HCT116 (cell line): ENCODE measurements at regions not wholly inside any gene's neighbourhood (a gene's known extent, or its start where the extent isn't known, plus 50 kb on each side); places are given as distances from the start of the nearest gene placed in this dataset.

ENCODE experiments used
- ATAC-seq: fragments of 200-7000 bp; cut with Tn5 transposase; 2 replicates; pipeline ENCODE4 v1.9.1; 2020; ENCODE audit warnings: mild to moderate bottlenecking, moderate library complexity
- BruUV-seq: library from RNA; stranded (reverse); fragments of 400-500 nt; replicated peaks from 2 replicates; lab custom pipeline; 2021; lab: Mats Ljungman, UMichigan
- CTCF ChIA-PET: fragments of 300-600 bp; sonication (Branson Sonifier 250); formaldehyde crosslinking; loops from one replicate; lab custom pipeline; 2021; ENCODE audit warnings: antibody characterized with exemption; lab: Charles Lee
- POLR2A ChIA-PET: fragments of 300-600, 350-600 bp; sonication (Branson Sonifier 250); formaldehyde crosslinking; loops from one replicate; lab custom pipeline; 2021; ENCODE audit warnings: antibody characterized with exemption; lab: Charles Lee
- RAD21 ChIA-PET, 2 experiments: fragments of 300-600 bp; sonication (Branson Sonifier 250); formaldehyde crosslinking; loops; one replicate each; lab custom pipeline; 2023; ENCODE audit warnings: low total read pairs in 2 of 2; ENCODE audit not compliant: uncharacterized antibody in 2 of 2, unreplicated experiment in 2 of 2, low non-redundant PET in 1 of 2; lab: Charles Lee
- DNase-seq: peaks from one replicate; pipeline ENCODE4 v3.0.0-alpha.2; 2010; ENCODE audit warnings: low read depth, low spot score
- H2AFZ ChIP-seq: fragments of 200-600 bp; shearing (Covaris generic), sonication (generic); 2 replicates; pipeline ENCODE4 v1.6.1; 2017; ENCODE audit warnings: low read depth, mixed run types, mixed read lengths, antibody characterized with exemption, low read length; ENCODE audit not compliant: poor library complexity, severe bottlenecking
- H3K27ac ChIP-seq: 2 replicates; pipeline ENCODE4 v1.5.1; 2012; ENCODE audit warnings: low read depth, low read length
- H3K27me3 ChIP-seq: fragments of 200-600 bp; sonication (generic); 2 replicates; pipeline ENCODE4 v1.6.1; 2016; ENCODE audit warnings: mixed run types, low read length, mixed read lengths; ENCODE audit not compliant: insufficient read depth
- H3K36me3 ChIP-seq, 2 experiments: fragments of 200-500 bp in 1 of 2; fragments of 200-600 bp in 1 of 2; sonication (Bioruptor generic) in 1 of 2; sonication (generic) in 1 of 2; 2 replicates each; pipeline versions ENCODE4 v1.5.1 to v1.6.1; 2014 to 2016; ENCODE audit warnings: low read length in 2 of 2, inconsistent platforms in 1 of 2, mixed read lengths in 1 of 2, mixed run types in 1 of 2; ENCODE audit not compliant: insufficient read depth in 2 of 2, control insufficient read depth in 1 of 2
- H3K4me1 ChIP-seq, 2 experiments: fragments of 200-600 bp in 1 of 2; sonication (generic) in 1 of 2; 2 replicates each; pipeline versions ENCODE4 v1.5.1 to v1.6.1; 2012 to 2017; ENCODE audit warnings: low read length in 2 of 2, inconsistent platforms in 1 of 2, mild to moderate bottlenecking in 1 of 2, mixed read lengths in 1 of 2, mixed run types in 1 of 2, moderate library complexity in 1 of 2; ENCODE audit not compliant: insufficient read depth in 2 of 2, control insufficient read depth in 1 of 2
- H3K4me2 ChIP-seq: fragments of 200-600 bp; sonication (generic); 2 replicates; pipeline ENCODE4 v1.6.1; 2017; ENCODE audit warnings: mixed run types, low read length, mixed read lengths
- H3K4me3 ChIP-seq, 2 experiments: fragments of 200-600 bp in 1 of 2; sonication (generic) in 1 of 2; replicated peaks in 1 of 2; 2 replicates each; pipeline ENCODE4 v1.5.1; 2011 to 2016; ENCODE audit warnings: low read length in 2 of 2, control low read depth in 1 of 2, low read depth in 1 of 2, mild to moderate bottlenecking in 1 of 2, mixed read lengths in 1 of 2, mixed run types in 1 of 2
- H3K79me2 ChIP-seq: fragments of 200-600 bp; sonication (generic); 2 replicates; pipeline ENCODE4 v1.6.1; 2017; ENCODE audit warnings: mild to moderate bottlenecking, mixed run types, low read length, moderate library complexity, mixed read lengths; ENCODE audit not compliant: insufficient read depth
- H3K9ac ChIP-seq: fragments of 200-600 bp; sonication (generic); 2 replicates; pipeline ENCODE4 v1.6.1; 2016; ENCODE audit warnings: low read length, mixed read lengths
- H3K9me2 ChIP-seq: fragments of 200-600 bp; sonication (generic), shearing (Covaris generic); 2 replicates; pipeline ENCODE4 v1.6.1; 2017; ENCODE audit warnings: mixed run types, mild to moderate bottlenecking, moderate library complexity; ENCODE audit not compliant: insufficient read depth
- H3K9me3 ChIP-seq, 2 experiments: fragments of 200-500 bp in 1 of 2; fragments of 200-600 bp in 1 of 2; sonication (Bioruptor generic) in 1 of 2; sonication (generic) in 1 of 2; 2 replicates each; pipeline ENCODE4 v1.6.1; 2014 to 2017; ENCODE audit warnings: low read length in 2 of 2, mixed read lengths in 2 of 2, inconsistent platforms in 1 of 2, low read depth in 1 of 2, mild to moderate bottlenecking in 1 of 2, mixed run types in 1 of 2, moderate library complexity in 1 of 2; ENCODE audit not compliant: control insufficient read depth in 1 of 2, insufficient read depth in 1 of 2
- H4K20me1 ChIP-seq: fragments of 200-600 bp; sonication (generic), shearing (Covaris generic); 2 replicates; pipeline ENCODE4 v1.6.1; 2017; ENCODE audit warnings: mixed run types, mild to moderate bottlenecking, moderate library complexity; ENCODE audit not compliant: insufficient read depth
- ATF3 ChIP-seq: IDR thresholded peaks from 2 replicates; pipeline ENCODE4 v1.6.1; 2012
- CBX3 ChIP-seq: IDR thresholded peaks from 2 replicates; pipeline ENCODE4 v1.6.1; 2012; ENCODE audit warnings: low read depth
- EGR1 ChIP-seq: IDR thresholded peaks from 2 replicates; pipeline ENCODE4 v1.6.1; 2012; ENCODE audit warnings: low read depth
- ELF1 ChIP-seq: IDR thresholded peaks from 2 replicates; pipeline ENCODE4 v1.6.1; 2012; ENCODE audit warnings: low read depth, borderline replicate concordance
- EZH2phosphoT487 ChIP-seq: fragments of 200-600 bp; IDR thresholded peaks from 2 replicates; pipeline ENCODE4 v1.6.1; 2018; ENCODE audit warnings: antibody characterized with exemption, borderline replicate concordance
- FOSL1 ChIP-seq: IDR thresholded peaks from 2 replicates; pipeline ENCODE4 v1.6.1; 2012; ENCODE audit warnings: low read depth
- JUND ChIP-seq: IDR thresholded peaks from 2 replicates; pipeline ENCODE4 v1.6.1; 2012
- POLR2A ChIP-seq: IDR thresholded peaks from 2 replicates; pipeline ENCODE4 v1.7.0; 2011; ENCODE audit warnings: borderline replicate concordance; ENCODE audit not compliant: insufficient read depth, insufficient read length; ENCODE audit errors: extremely low read depth
- POLR2AphosphoS5 ChIP-seq: IDR thresholded peaks from 2 replicates; pipeline ENCODE4 v1.6.1; 2011; ENCODE audit warnings: mild to moderate bottlenecking, low read depth, low read length, moderate library complexity
- REST ChIP-seq: IDR thresholded peaks from 2 replicates; pipeline ENCODE4 v1.6.1; 2012; ENCODE audit warnings: low read depth
- SP1 ChIP-seq: IDR thresholded peaks from 2 replicates; pipeline ENCODE4 v1.6.1; 2012; ENCODE audit warnings: low read depth
- SRF ChIP-seq: IDR thresholded peaks from 2 replicates; pipeline ENCODE4 v1.6.1; 2012; ENCODE audit warnings: low read depth
- YY1 ChIP-seq: IDR thresholded peaks from 2 replicates; pipeline ENCODE4 v1.6.1; 2011; ENCODE audit warnings: low read length, low read depth, moderate library complexity, mild to moderate bottlenecking; ENCODE audit not compliant: insufficient replicate concordance; ENCODE audit errors: extremely low read depth
- ZFX ChIP-seq: fragments of 450-650 bp; IDR thresholded peaks from 2 replicates; pipeline ENCODE4 v1.6.1; 2017
- ZNF274 ChIP-seq: fragments of 200-500 bp; sonication (Bioruptor generic); IDR thresholded peaks from 2 replicates; pipeline ENCODE4 v1.6.1; 2014; ENCODE audit warnings: mild to moderate bottlenecking, low read depth, low read length, inconsistent platforms
- intact Hi-C: fragments of 100-400 bp; cut with micrococcal nuclease; formaldehyde crosslinking; loops from 2 replicates; pipeline ENCODE4 v1.10.0; 2022
- TF ChIP-seq, protein P1 (sequence below): IDR thresholded peaks from 2 replicates; pipeline ENCODE4 v1.6.1; 2012

- DNase-seq: no peak
- H2AFZ ChIP-seq: no peak overlapping the region
- BruUV-seq: no TSS peak
- no peak overlapping the region for H3K9ac ChIP-seq
- no peak overlapping the region for H3K4me2 ChIP-seq
- CTCF ChIA-PET: no interaction called here
- H3K4me3 ChIP-seq: no peak overlapping the region
- H3K4me1 ChIP-seq: no peaks in the 10 kb centered on the region
- no peak for ATAC-seq
- intact Hi-C loops: no loop called here
- TF ChIP-seq REST (no peak), SP1 (no peak), ELF1 (no peak), SRF (no peak), POLR2AphosphoS5 (no peak), ZFX (no peak), POLR2A (no peak), FOSL1 (no peak), ZNF274 (no peak), CBX3 (no peak), YY1 (no peak), ATF3 (no peak), JUND (no peak), EGR1 (no peak), EZH2phosphoT487 (no peak)
- TF ChIP-seq, protein P1, sequence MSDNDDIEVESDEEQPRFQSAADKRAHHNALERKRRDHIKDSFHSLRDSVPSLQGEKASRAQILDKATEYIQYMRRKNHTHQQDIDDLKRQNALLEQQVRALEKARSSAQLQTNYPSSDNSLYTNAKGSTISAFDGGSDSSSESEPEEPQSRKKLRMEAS: no peak
- no peaks in the 10 kb centered on the region for H3K27me3 ChIP-seq
- H3K79me2 ChIP-seq: no peaks in the 10 kb centered on the region
- RAD21 ChIA-PET: no interaction called here
- H3K9me2 ChIP-seq: no peaks in the 10 kb centered on the region
- H3K9me3 ChIP-seq: no peaks in the 10 kb centered on the region
- H4K20me1 ChIP-seq: no peaks in the 10 kb centered on the region
- no peaks in the 10 kb centered on the region for H3K36me3 ChIP-seq
- POLR2A ChIA-PET: no interaction called here
- H3K27ac ChIP-seq: no peak overlapping the region
Observed at GRCh38 chr21:34289856-34290255, 74.0 kb upstream of the KCNE2 start.
